ENCODE measurements at regions not wholly inside any gene's neighbourhood (a gene's known extent, or its start where the extent isn't known, plus 50 kb on each side); places are given as distances from the start of the nearest gene placed in this dataset.

- no peak for TF ChIP-seq GATA3 (IDR thresholded peaks at IDR 0.05; ENCODE audit: low read depth, low read length)
- no peak for TF ChIP-seq GATA2 (IDR thresholded peaks at IDR 0.05; ENCODE audit: low read depth, low read length)
Measured at GRCh38 chr17:72457712-72458111, 336.9 kb downstream of the SOX9 start.

GRCh38 chr17:72458301-72458700 is 337.5 kb downstream of the SOX9 start:
- TF ChIP-seq GATA2 (IDR thresholded peaks at IDR 0.05; ENCODE audit: low read depth, low read length) = no peak
- no peak for TF ChIP-seq GATA3 (IDR thresholded peaks at IDR 0.05; ENCODE audit: low read depth, low read length)

- TF ChIP-seq GATA3 (IDR thresholded peaks at IDR 0.05; ENCODE audit: low read depth, low read length) = no peak
- TF ChIP-seq GATA2 (IDR thresholded peaks at IDR 0.05; ENCODE audit: low read depth, low read length) = no peak
Measured at GRCh38 chr17:72460711-72461110, 339.9 kb downstream of the SOX9 start.

- TF ChIP-seq GATA3 (IDR thresholded peaks at IDR 0.05; ENCODE audit: low read depth, low read length) (no peak), GATA2 (IDR thresholded peaks at IDR 0.05; ENCODE audit: low read depth, low read length) (no peak)
Measured at GRCh38 chr17:72461757-72462156, 340.9 kb downstream of the SOX9 start.

GRCh38 chr17:72462407-72462806 is 341.6 kb downstream of the SOX9 start:
- no peak for TF ChIP-seq GATA3 (IDR thresholded peaks at IDR 0.05; ENCODE audit: low read depth, low read length)
- no peak for TF ChIP-seq GATA2 (IDR thresholded peaks at IDR 0.05; ENCODE audit: low read depth, low read length)

GRCh38 chr17:72462814-72463213 is 342.0 kb downstream of the SOX9 start:
- TF ChIP-seq GATA3 (IDR thresholded peaks at IDR 0.05; ENCODE audit: low read depth, low read length) (no peak), GATA2 (IDR thresholded peaks at IDR 0.05; ENCODE audit: low read depth, low read length) (no peak)

GRCh38 chr17:72463287-72464102 is 342.7 kb downstream of the SOX9 start:
- TF ChIP-seq GATA2 (IDR thresholded peaks at IDR 0.05; ENCODE audit: low read depth, low read length) (no peak), GATA3 (IDR thresholded peaks at IDR 0.05; ENCODE audit: low read depth, low read length) (no peak)

- TF ChIP-seq GATA3 (IDR thresholded peaks at IDR 0.05; ENCODE audit: low read depth, low read length) (no peak), GATA2 (IDR thresholded peaks at IDR 0.05; ENCODE audit: low read depth, low read length) (no peak)
Measured at GRCh38 chr17:72465191-72466024, 344.6 kb downstream of the SOX9 start.

- TF ChIP-seq GATA3 (IDR thresholded peaks at IDR 0.05; ENCODE audit: low read depth, low read length) (no peak), GATA2 (IDR thresholded peaks at IDR 0.05; ENCODE audit: low read depth, low read length) (no peak)
Measured at GRCh38 chr17:72466199-72466598, 345.4 kb downstream of the SOX9 start.

GRCh38 chr17:72466606-72467005 is 345.8 kb downstream of the SOX9 start:
- TF ChIP-seq GATA2 (IDR thresholded peaks at IDR 0.05; ENCODE audit: low read depth, low read length) (no peak), GATA3 (IDR thresholded peaks at IDR 0.05; ENCODE audit: low read depth, low read length) (no peak)

- TF ChIP-seq GATA3 (IDR thresholded peaks at IDR 0.05; ENCODE audit: low read depth, low read length) (no peak), GATA2 (IDR thresholded peaks at IDR 0.05; ENCODE audit: low read depth, low read length) (no peak)
Measured at GRCh38 chr17:72467841-72468653, 347.2 kb downstream of the SOX9 start.

- TF ChIP-seq GATA2 (IDR thresholded peaks at IDR 0.05; ENCODE audit: low read depth, low read length) (no peak), GATA3 (IDR thresholded peaks at IDR 0.05; ENCODE audit: low read depth, low read length) (no peak)
Measured at GRCh38 chr17:72468841-72469240, 348.0 kb downstream of the SOX9 start.

GRCh38 chr17:72470121-72470705 is 349.4 kb downstream of the SOX9 start:
- TF ChIP-seq GATA2 (IDR thresholded peaks at IDR 0.05; ENCODE audit: low read depth, low read length) (no peak), GATA3 (IDR thresholded peaks at IDR 0.05; ENCODE audit: low read depth, low read length) (no peak)

- TF ChIP-seq GATA2 (IDR thresholded peaks at IDR 0.05; ENCODE audit: low read depth, low read length) (no peak), GATA3 (IDR thresholded peaks at IDR 0.05; ENCODE audit: low read depth, low read length) (no peak)
Measured at GRCh38 chr17:72470734-72471133, 349.9 kb downstream of the SOX9 start.
